ENCODE measurements at regions not wholly inside any gene's neighbourhood (a gene's known extent, or its start where the extent isn't known, plus 50 kb on each side); places are given as distances from the start of the nearest gene placed in this dataset.

GRCh38 chr14:95458906-95459305 lies 57.5 kb downstream of the SYNE3 start (continued):
- TF ChIP-seq, protein P1, sequence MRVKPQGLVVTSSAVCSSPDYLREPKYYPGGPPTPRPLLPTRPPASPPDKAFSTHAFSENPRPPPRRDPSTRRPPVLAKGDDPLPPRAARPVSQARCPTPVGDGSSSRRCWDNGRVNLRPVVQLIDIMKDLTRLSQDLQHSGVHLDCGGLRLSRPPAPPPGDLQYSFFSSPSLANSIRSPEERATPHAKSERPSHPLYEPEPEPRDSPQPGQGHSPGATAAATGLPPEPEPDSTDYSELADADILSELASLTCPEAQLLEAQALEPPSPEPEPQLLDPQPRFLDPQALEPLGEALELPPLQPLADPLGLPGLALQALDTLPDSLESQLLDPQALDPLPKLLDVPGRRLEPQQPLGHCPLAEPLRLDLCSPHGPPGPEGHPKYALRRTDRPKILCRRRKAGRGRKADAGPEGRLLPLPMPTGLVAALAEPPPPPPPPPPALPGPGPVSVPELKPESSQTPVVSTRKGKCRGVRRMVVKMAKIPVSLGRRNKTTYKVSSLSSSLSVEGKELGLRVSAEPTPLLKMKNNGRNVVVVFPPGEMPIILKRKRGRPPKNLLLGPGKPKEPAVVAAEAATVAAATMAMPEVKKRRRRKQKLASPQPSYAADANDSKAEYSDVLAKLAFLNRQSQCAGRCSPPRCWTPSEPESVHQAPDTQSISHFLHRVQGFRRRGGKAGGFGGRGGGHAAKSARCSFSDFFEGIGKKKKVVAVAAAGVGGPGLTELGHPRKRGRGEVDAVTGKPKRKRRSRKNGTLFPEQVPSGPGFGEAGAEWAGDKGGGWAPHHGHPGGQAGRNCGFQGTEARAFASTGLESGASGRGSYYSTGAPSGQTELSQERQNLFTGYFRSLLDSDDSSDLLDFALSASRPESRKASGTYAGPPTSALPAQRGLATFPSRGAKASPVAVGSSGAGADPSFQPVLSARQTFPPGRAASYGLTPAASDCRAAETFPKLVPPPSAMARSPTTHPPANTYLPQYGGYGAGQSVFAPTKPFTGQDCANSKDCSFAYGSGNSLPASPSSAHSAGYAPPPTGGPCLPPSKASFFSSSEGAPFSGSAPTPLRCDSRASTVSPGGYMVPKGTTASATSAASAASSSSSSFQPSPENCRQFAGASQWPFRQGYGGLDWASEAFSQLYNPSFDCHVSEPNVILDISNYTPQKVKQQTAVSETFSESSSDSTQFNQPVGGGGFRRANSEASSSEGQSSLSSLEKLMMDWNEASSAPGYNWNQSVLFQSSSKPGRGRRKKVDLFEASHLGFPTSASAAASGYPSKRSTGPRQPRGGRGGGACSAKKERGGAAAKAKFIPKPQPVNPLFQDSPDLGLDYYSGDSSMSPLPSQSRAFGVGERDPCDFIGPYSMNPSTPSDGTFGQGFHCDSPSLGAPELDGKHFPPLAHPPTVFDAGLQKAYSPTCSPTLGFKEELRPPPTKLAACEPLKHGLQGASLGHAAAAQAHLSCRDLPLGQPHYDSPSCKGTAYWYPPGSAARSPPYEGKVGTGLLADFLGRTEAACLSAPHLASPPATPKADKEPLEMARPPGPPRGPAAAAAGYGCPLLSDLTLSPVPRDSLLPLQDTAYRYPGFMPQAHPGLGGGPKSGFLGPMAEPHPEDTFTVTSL (CRISPR knock-in tag; IDR thresholded peaks at IDR 0.05; ENCODE audit: borderline replicate concordance): no peak
- no peak for TF ChIP-seq SETDB1 (CRISPR knock-in tag; IDR thresholded peaks at IDR 0.05; ENCODE audit: borderline replicate concordance)
- no peak for TF ChIP-seq IRF9 (CRISPR knock-in tag; IDR thresholded peaks at IDR 0.05; ENCODE audit: borderline replicate concordance)
- no peak for TF ChIP-seq ZNF563 (CRISPR knock-in tag; IDR thresholded peaks at IDR 0.05)
- no peak for TF ChIP-seq ZBTB7B (CRISPR knock-in tag; IDR thresholded peaks at IDR 0.05)
- TF ChIP-seq, protein P2, sequence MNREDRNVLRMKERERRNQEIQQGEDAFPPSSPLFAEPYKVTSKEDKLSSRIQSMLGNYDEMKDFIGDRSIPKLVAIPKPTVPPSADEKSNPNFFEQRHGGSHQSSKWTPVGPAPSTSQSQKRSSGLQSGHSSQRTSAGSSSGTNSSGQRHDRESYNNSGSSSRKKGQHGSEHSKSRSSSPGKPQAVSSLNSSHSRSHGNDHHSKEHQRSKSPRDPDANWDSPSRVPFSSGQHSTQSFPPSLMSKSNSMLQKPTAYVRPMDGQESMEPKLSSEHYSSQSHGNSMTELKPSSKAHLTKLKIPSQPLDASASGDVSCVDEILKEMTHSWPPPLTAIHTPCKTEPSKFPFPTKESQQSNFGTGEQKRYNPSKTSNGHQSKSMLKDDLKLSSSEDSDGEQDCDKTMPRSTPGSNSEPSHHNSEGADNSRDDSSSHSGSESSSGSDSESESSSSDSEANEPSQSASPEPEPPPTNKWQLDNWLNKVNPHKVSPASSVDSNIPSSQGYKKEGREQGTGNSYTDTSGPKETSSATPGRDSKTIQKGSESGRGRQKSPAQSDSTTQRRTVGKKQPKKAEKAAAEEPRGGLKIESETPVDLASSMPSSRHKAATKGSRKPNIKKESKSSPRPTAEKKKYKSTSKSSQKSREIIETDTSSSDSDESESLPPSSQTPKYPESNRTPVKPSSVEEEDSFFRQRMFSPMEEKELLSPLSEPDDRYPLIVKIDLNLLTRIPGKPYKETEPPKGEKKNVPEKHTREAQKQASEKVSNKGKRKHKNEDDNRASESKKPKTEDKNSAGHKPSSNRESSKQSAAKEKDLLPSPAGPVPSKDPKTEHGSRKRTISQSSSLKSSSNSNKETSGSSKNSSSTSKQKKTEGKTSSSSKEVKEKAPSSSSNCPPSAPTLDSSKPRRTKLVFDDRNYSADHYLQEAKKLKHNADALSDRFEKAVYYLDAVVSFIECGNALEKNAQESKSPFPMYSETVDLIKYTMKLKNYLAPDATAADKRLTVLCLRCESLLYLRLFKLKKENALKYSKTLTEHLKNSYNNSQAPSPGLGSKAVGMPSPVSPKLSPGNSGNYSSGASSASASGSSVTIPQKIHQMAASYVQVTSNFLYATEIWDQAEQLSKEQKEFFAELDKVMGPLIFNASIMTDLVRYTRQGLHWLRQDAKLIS (CRISPR knock-in tag; IDR thresholded peaks at IDR 0.05): no peak
- no peak for TF ChIP-seq ZNF274 (CRISPR knock-in tag; IDR thresholded peaks at IDR 0.05)
- no peak for TF ChIP-seq BCL3 (CRISPR knock-in tag; IDR thresholded peaks at IDR 0.05)
- TF ChIP-seq, protein P3, sequence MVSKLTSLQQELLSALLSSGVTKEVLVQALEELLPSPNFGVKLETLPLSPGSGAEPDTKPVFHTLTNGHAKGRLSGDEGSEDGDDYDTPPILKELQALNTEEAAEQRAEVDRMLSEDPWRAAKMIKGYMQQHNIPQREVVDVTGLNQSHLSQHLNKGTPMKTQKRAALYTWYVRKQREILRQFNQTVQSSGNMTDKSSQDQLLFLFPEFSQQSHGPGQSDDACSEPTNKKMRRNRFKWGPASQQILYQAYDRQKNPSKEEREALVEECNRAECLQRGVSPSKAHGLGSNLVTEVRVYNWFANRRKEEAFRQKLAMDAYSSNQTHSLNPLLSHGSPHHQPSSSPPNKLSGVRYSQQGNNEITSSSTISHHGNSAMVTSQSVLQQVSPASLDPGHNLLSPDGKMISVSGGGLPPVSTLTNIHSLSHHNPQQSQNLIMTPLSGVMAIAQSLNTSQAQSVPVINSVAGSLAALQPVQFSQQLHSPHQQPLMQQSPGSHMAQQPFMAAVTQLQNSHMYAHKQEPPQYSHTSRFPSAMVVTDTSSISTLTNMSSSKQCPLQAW (CRISPR knock-in tag; IDR thresholded peaks at IDR 0.05): no peak

Measured in HepG2 (cell line).